K562 (cell line): ENCODE measurements at regions not wholly inside any gene's neighbourhood (a gene's known extent, or its start where the extent isn't known, plus 50 kb on each side); places are given as distances from the start of the nearest gene placed in this dataset.

Experiments
- ATAC-seq: fragments of 200-7000 bp; cut with Tn5 transposase; 3 replicates; pipeline ENCODE4 v1.9.1; 2020; ENCODE audit warnings: moderate library complexity
- BruUV-seq: library from RNA; stranded (reverse); fragments of 400-500 nt; replicated peaks from 2 replicates; lab custom pipeline; 2021; lab: Mats Ljungman, UMichigan
- CTCF ChIA-PET: fragments of 300-600 bp; formaldehyde crosslinking; extraction: SDS; loops from one replicate; lab custom pipeline; 2021; ENCODE audit warnings: low intra/inter-chr PET ratio; lab: Yijun Ruan, JAX
- POLR2A ChIA-PET: fragments of 300-600, 350-650 bp; sonication (Branson Sonifier 250); formaldehyde crosslinking; extraction: SDS; loops from one replicate; lab custom pipeline; 2021; ENCODE audit warnings: antibody characterized with exemption, inconsistent platforms; lab: Yijun Ruan, JAX
- DNase-seq, 4 experiments: peaks; one replicate each; pipeline versions ENCODE4 v3.0.0 to v3.0.0-alpha.2; 2011 to 2018; ENCODE audit warnings: low spot score in 3 of 4, mixed read lengths in 3 of 4; ENCODE audit errors: extremely low read depth in 1 of 4
- FAIRE-seq: peaks from 2 replicates; lab custom pipeline; 2011; peaks lifted over from hg19 to GRCh38; lab: Jason Lieb, UNC
- H2AFZ ChIP-seq: 2 replicates; pipeline ENCODE4 v1.6.0; 2011; ENCODE audit warnings: low read depth, low read length, control low read depth, inconsistent platforms
- H3K27ac ChIP-seq: fragments of 200-600 bp; 3 replicates; pipeline ENCODE4 v1.8.0; 2011; ENCODE audit warnings: low read depth, mild to moderate bottlenecking, control low read depth, inconsistent platforms, low read length, moderate library complexity, mixed read lengths; ENCODE audit errors: extremely low read depth
- H3K27me3 ChIP-seq, 2 experiments: fragments of 300-600 bp in 1 of 2; 2 replicates in 1 of 2; 3 replicates in 1 of 2; pipeline versions ENCODE4 v1.6.0 to v1.8.0; 2011; ENCODE audit warnings: inconsistent platforms in 2 of 2, low read length in 2 of 2, mild to moderate bottlenecking in 1 of 2, mixed read lengths in 1 of 2, moderate library complexity in 1 of 2; ENCODE audit not compliant: control insufficient read depth in 2 of 2, insufficient read depth in 2 of 2
- H3K36me3 ChIP-seq: fragments of 300-600 bp; 3 replicates; pipeline ENCODE4 v1.8.0; 2011; ENCODE audit warnings: mild to moderate bottlenecking, low read length, inconsistent platforms; ENCODE audit not compliant: control insufficient read depth, insufficient read depth
- H3K4me1 ChIP-seq, 2 experiments: fragments of 200-600 bp in 1 of 2; replicated peaks in 1 of 2; 2 replicates in 1 of 2; 3 replicates in 1 of 2; pipeline versions ENCODE4 v1.5.1 to v1.8.0; 2011; ENCODE audit warnings: inconsistent platforms in 2 of 2, low read length in 2 of 2, mild to moderate bottlenecking in 1 of 2, mixed read lengths in 1 of 2, moderate library complexity in 1 of 2; ENCODE audit not compliant: control insufficient read depth in 2 of 2, insufficient read depth in 2 of 2
- H3K4me2 ChIP-seq: 2 replicates; pipeline ENCODE4 v1.6.1; 2011; ENCODE audit warnings: low read length, control low read depth, inconsistent platforms, mixed read lengths; ENCODE audit not compliant: insufficient read depth
- H3K4me3 ChIP-seq: fragments of 200-600 bp; sonication (generic), shearing (Covaris generic); 2 replicates; pipeline ENCODE4 v1.5.1; 2016; ENCODE audit warnings: control low read depth, inconsistent platforms
- H3K79me2 ChIP-seq: fragments of 200-600 bp; 3 replicates; pipeline ENCODE4 v1.8.0; 2011; ENCODE audit warnings: low read length, inconsistent platforms; ENCODE audit not compliant: control insufficient read depth, insufficient read depth
- H3K9ac ChIP-seq, 2 experiments: 2 replicates each; pipeline versions ENCODE4 v1.6.0 to v1.6.1; 2011; ENCODE audit warnings: low read depth in 2 of 2, low read length in 2 of 2, control low read depth in 1 of 2, inconsistent platforms in 1 of 2, mild to moderate bottlenecking in 1 of 2, mixed read lengths in 1 of 2; ENCODE audit not compliant: insufficient read depth in 1 of 2
- H3K9me1 ChIP-seq: one replicate; pipeline ENCODE4 v1.6.0; 2011; ENCODE audit warnings: inconsistent platforms, mild to moderate bottlenecking, low read length, moderate library complexity; ENCODE audit not compliant: control insufficient read depth, insufficient read depth
- H3K9me3 ChIP-seq: replicated peaks from 2 replicates; pipeline ENCODE4 v1.5.1; 2011; ENCODE audit warnings: low read depth, low read length, inconsistent platforms; ENCODE audit not compliant: control insufficient read depth, insufficient read depth
- H4K20me1 ChIP-seq: replicated peaks from 2 replicates; pipeline ENCODE4 v1.6.1; 2011; ENCODE audit warnings: low read length, inconsistent platforms, mixed read lengths; ENCODE audit not compliant: control insufficient read depth, insufficient read depth
- BCOR ChIP-seq: fragments of 450-650 bp; IDR thresholded peaks from 2 replicates; pipeline ENCODE4 v1.6.1; 2016
- CHCHD3 ChIP-seq: fragments of 250-450 bp; sonication (Bioruptor Pico); IDR thresholded peaks from 2 replicates; pipeline ENCODE4 v2.1.2; 2022; ENCODE audit warnings: mild to moderate bottlenecking
- CREB5 ChIP-seq: fragments of 250-450 bp; sonication (Bioruptor Pico); IDR thresholded peaks from 2 replicates; pipeline ENCODE4 v1.5.0; 2020; ENCODE audit warnings: mild to moderate bottlenecking
- DIDO1 ChIP-seq: fragments of 450-650 bp; IDR thresholded peaks from 2 replicates; pipeline ENCODE4 v1.6.1; 2016; ENCODE audit warnings: low read depth, missing biosample characterization, missing genetic modification characterization
- GTF2F1 ChIP-seq: IDR thresholded peaks from 2 replicates; pipeline ENCODE4 v1.6.1; 2011; ENCODE audit warnings: low read depth, low read length, improper control_type of control experiment
- LARP7 ChIP-seq: fragments of 450-650 bp; IDR thresholded peaks from 2 replicates; pipeline ENCODE4 v1.6.1; 2016
- PTRF ChIP-seq: fragments of 450-650 bp; IDR thresholded peaks from 2 replicates; pipeline ENCODE4 v1.6.1; 2016; ENCODE audit warnings: mild to moderate bottlenecking, missing genetic modification characterization, missing compliant biosample characterization
- RB1 ChIP-seq: fragments of 450-650 bp; IDR thresholded peaks from 2 replicates; pipeline ENCODE4 v1.6.1; 2017; ENCODE audit warnings: low read depth, mild to moderate bottlenecking
- RFX1 ChIP-seq: fragments of 450-650 bp; IDR thresholded peaks from 2 replicates; pipeline ENCODE4 v1.6.1; 2016; ENCODE audit warnings: mild to moderate bottlenecking, moderate library complexity
- RFX5 ChIP-seq: IDR thresholded peaks from 2 replicates; pipeline ENCODE4 v1.6.1; 2011; ENCODE audit warnings: low read depth, mild to moderate bottlenecking, improper control_type of control experiment, low read length
- RFX7 ChIP-seq: fragments of 250-450 bp; sonication (Bioruptor Pico); IDR thresholded peaks from 2 replicates; pipeline ENCODE4 v1.5.1; 2021; ENCODE audit warnings: mild to moderate bottlenecking
- RREB1 ChIP-seq: fragments of 250-450 bp; sonication (Bioruptor Pico); IDR thresholded peaks from 2 replicates; pipeline ENCODE4 v1.4.0; 2020
- TOE1 ChIP-seq, 2 experiments: fragments of 450-650 bp in 1 of 2; sonication (generic) in 1 of 2; formaldehyde crosslinking in 1 of 2; IDR thresholded peaks; 2 replicates each; pipeline versions ENCODE4 v1.7.1 to v1.8.0; 2016 to 2022; ENCODE audit warnings: borderline replicate concordance in 2 of 2, mild to moderate bottlenecking in 2 of 2, antibody characterized with exemption in 1 of 2, inconsistent platforms in 1 of 2, low read depth in 1 of 2, missing genetic modification reagents in 1 of 2, moderate library complexity in 1 of 2
- ZNF282 ChIP-seq: sonication (generic); formaldehyde crosslinking; IDR thresholded peaks from 2 replicates; pipeline ENCODE4 v1.8.1; 2023; ENCODE audit warnings: missing genetic modification reagents
- ZNF316 ChIP-seq: fragments of 450-650 bp; IDR thresholded peaks from 2 replicates; pipeline ENCODE4 v1.6.1; 2016
- ZNF639 ChIP-seq, 2 experiments: fragments of 200-800 bp in 1 of 2; sonication (Bioruptor generic) in 1 of 2; sonication (generic) in 1 of 2; formaldehyde crosslinking in 1 of 2; IDR thresholded peaks in 1 of 2; conservative IDR thresholded peaks in 1 of 2; 2 replicates each; pipeline versions ENCODE4 v1.5.0 to v1.6.1; 2016 to 2020; ENCODE audit warnings: missing compliant biosample characterization in 1 of 2, missing genetic modification characterization in 1 of 2, missing genetic modification reagents in 1 of 2
- WGBS: fragments of 100-300 bp; shearing (Covaris generic); methylation state at CpG from one replicate; pipeline ENCODE4 v1.1.6; 2016; ENCODE audit warnings: low coverage, mixed read lengths; ENCODE audit not compliant: insufficient coverage; ENCODE audit errors: missing lambda C conversion rate; 5-methylcytosine and 5-hydroxymethylcytosine counted together
- in situ Hi-C: fragments of 300-500 bp; cut with MboI; formaldehyde crosslinking; loops from 4 replicates; pipeline ENCODE4 v1.15.0; 2018; ENCODE audit warnings: inconsistent platforms, mixed read lengths
- intact Hi-C: fragments of 100-400 bp; cut with micrococcal nuclease; formaldehyde crosslinking; loops from 2 replicates; pipeline ENCODE4 v1.14.2; 2022

GRCh38 chr5:171728686-171729085, 56.9 kb upstream of the SMIM23 start:
- intact Hi-C loops (no loop called here), in situ Hi-C loops (no loop called here)
- Histone ChIP-seq H3K9me1 (no peaks in the 10 kb centered on the region), H3K79me2 (no peaks in the 10 kb centered on the region), H3K4me1 (no peaks in the 10 kb centered on the region), H3K9ac (no peak overlapping the region), H4K20me1 (no peaks in the 10 kb centered on the region), H3K4me2 (no peak overlapping the region), H3K9me3 (no peaks in the 10 kb centered on the region), H2AFZ (no peak overlapping the region), H3K27ac (no peak overlapping the region), H3K27me3 (peaks cover 0 to 5% of the 10 kb centered on the region in 2 experiments; a peak in 2 of 5 replicates), H3K36me3 (no peaks in the 10 kb centered on the region), H3K4me3 (no peak overlapping the region)
- DNase-seq (no peak), ATAC-seq (no peak), FAIRE-seq (no peak)
- ChIA-PET CTCF (no interaction called here), POLR2A (no interaction called here)
- WGBS = 0% methylated on average over 1 of the region's 1 CpG
- TF ChIP-seq BCOR = no peak
- no peak for TF ChIP-seq RFX1
- TF ChIP-seq TOE1 (IDR thresholded peaks at IDR 0.05; ENCODE audit: borderline replicate concordance) = no peak
- TF ChIP-seq TOE1 (CRISPR knock-in tag; IDR thresholded peaks at IDR 0.05; ENCODE audit: borderline replicate concordance, low read depth) = no peak
- no peak for TF ChIP-seq CREB5
- TF ChIP-seq GTF2F1 = no peak
- no peak for TF ChIP-seq ZNF639 (CRISPR knock-in tag; conservative IDR thresholded peaks at IDR 0.05 in 1 of 2, IDR thresholded peaks at IDR 0.05 in 1 of 2)
- no peak for TF ChIP-seq RFX7
- no peak for TF ChIP-seq RFX5
- TF ChIP-seq DIDO1 = no peak
- no peak for TF ChIP-seq CHCHD3 (CRISPR knock-in tag)
- no peak for TF ChIP-seq ZNF282 (CRISPR knock-in tag)
- TF ChIP-seq PTRF (tag) = no peak
- no peak for TF ChIP-seq RREB1 (CRISPR knock-in tag)
- no peak for TF ChIP-seq LARP7
- no peak for TF ChIP-seq ZNF316
- no peak for TF ChIP-seq RB1
- BruUV-seq = no TSS peak
